ENCODE measurements at regions not wholly inside any gene's neighbourhood (a gene's known extent, or its start where the extent isn't known, plus 50 kb on each side); places are given as distances from the start of the nearest gene placed in this dataset.

- TF ChIP-seq POLR2A (IDR thresholded peaks at IDR 0.05) (no peak), CTCF (IDR thresholded peaks at IDR 0.05 in 4 of 5, conservative IDR thresholded peaks at IDR 0.05 in 1 of 5) (no peak)
Measured at GRCh38 chr9:23538067-23538402, 288.0 kb downstream of the ELAVL2 start.

All from gastrocnemius medialis (tissue), 4 donors.